ENCODE measurements at regions not wholly inside any gene's neighbourhood (a gene's known extent, or its start where the extent isn't known, plus 50 kb on each side); places are given as distances from the start of the nearest gene placed in this dataset.

- H3K27ac Mint-ChIP-seq: no peak overlapping the region
- H3K9me3 Mint-ChIP-seq: no peaks in the 10 kb centered on the region
- H3K4me1 Mint-ChIP-seq: no peaks in the 10 kb centered on the region
- POLR2A ChIA-PET: no interaction called here
- CTCF ChIA-PET: no interaction called here
- DNase-seq: no peak
- intact Hi-C loops (cut with micrococcal nuclease): no loop called here
- TF ChIP-seq CTCF (IDR thresholded peaks at IDR 0.05): no peak
- no peak for ATAC-seq (ENCODE audit: low read depth)
- peaks cover 4% of the 10 kb centered on the region for H3K27me3 Mint-ChIP-seq
- no peak overlapping the region for H3K4me3 Mint-ChIP-seq
- no peaks in the 10 kb centered on the region for H3K36me3 Mint-ChIP-seq (ENCODE audit: low read depth)
Observed at GRCh38 chr2:8215159-8215863, 466.5 kb upstream of the ID2 start.

- no peak overlapping the region for H3K4me3 Mint-ChIP-seq
- ATAC-seq (ENCODE audit: low read depth) (no peak), DNase-seq (no peak)
- H3K27ac Mint-ChIP-seq: no peak overlapping the region
- intact Hi-C loops (cut with micrococcal nuclease): no loop called here
- CTCF ChIA-PET: no interaction called here
- POLR2A ChIA-PET: no interaction called here
- H3K9me3 Mint-ChIP-seq: no peaks in the 10 kb centered on the region
- H3K36me3 Mint-ChIP-seq (ENCODE audit: low read depth): no peaks in the 10 kb centered on the region
- no peaks in the 10 kb centered on the region for H3K4me1 Mint-ChIP-seq
- TF ChIP-seq CTCF (IDR thresholded peaks at IDR 0.05): no peak
- H3K27me3 Mint-ChIP-seq: peaks cover 4% of the 10 kb centered on the region
Observed at GRCh38 chr2:8215982-8216381, 465.9 kb upstream of the ID2 start.

GRCh38 chr2:8216397-8216796 lies 465.5 kb upstream of the ID2 start:
- no peak for ATAC-seq (ENCODE audit: low read depth)
- POLR2A ChIA-PET: no interaction called here
- intact Hi-C loops (cut with micrococcal nuclease): no loop called here
- no peaks in the 10 kb centered on the region for H3K4me1 Mint-ChIP-seq
- H3K27me3 Mint-ChIP-seq: peaks cover 4% of the 10 kb centered on the region
- H3K4me3 Mint-ChIP-seq: no peak overlapping the region
- no peak for DNase-seq
- no peak overlapping the region for H3K27ac Mint-ChIP-seq
- H3K36me3 Mint-ChIP-seq (ENCODE audit: low read depth): no peaks in the 10 kb centered on the region
- CTCF ChIA-PET: no interaction called here
- no peak for TF ChIP-seq CTCF (IDR thresholded peaks at IDR 0.05)
- no peaks in the 10 kb centered on the region for H3K9me3 Mint-ChIP-seq

- Mint-ChIP-seq H3K9me3 (no peaks in the 10 kb centered on the region), H3K4me1 (no peaks in the 10 kb centered on the region), H3K27me3 (peaks cover 4% of the 10 kb centered on the region), H3K27ac (no peak overlapping the region), H3K36me3 (ENCODE audit: low read depth) (no peaks in the 10 kb centered on the region), H3K4me3 (no peak overlapping the region)
- ATAC-seq (ENCODE audit: low read depth) (no peak), DNase-seq (no peak)
- no peak for TF ChIP-seq CTCF (IDR thresholded peaks at IDR 0.05)
- intact Hi-C loops (cut with micrococcal nuclease): no loop called here
- POLR2A ChIA-PET: no interaction called here
- CTCF ChIA-PET: no interaction called here
Observed at GRCh38 chr2:8217468-8218030, 464.3 kb upstream of the ID2 start.

- ChIA-PET CTCF (no interaction called here), POLR2A (no interaction called here)
- no peak for DNase-seq
- H3K27ac Mint-ChIP-seq: no peak overlapping the region
- no peak for ATAC-seq (ENCODE audit: low read depth)
- no peaks in the 10 kb centered on the region for H3K36me3 Mint-ChIP-seq (ENCODE audit: low read depth)
- H3K9me3 Mint-ChIP-seq: no peaks in the 10 kb centered on the region
- H3K4me3 Mint-ChIP-seq: no peak overlapping the region
- TF ChIP-seq CTCF (IDR thresholded peaks at IDR 0.05): no peak
- H3K27me3 Mint-ChIP-seq: peaks cover 11% of the 10 kb centered on the region
- intact Hi-C loops (cut with micrococcal nuclease): no loop called here
- no peaks in the 10 kb centered on the region for H3K4me1 Mint-ChIP-seq
Observed at GRCh38 chr2:8219096-8219495, 462.8 kb upstream of the ID2 start.

Measured in activated B cell treated with CpG ODN at 0.5 μM for 24 hours (primary cell).